ENCODE measurements at regions not wholly inside any gene's neighbourhood (a gene's known extent, or its start where the extent isn't known, plus 50 kb on each side); places are given as distances from the start of the nearest gene placed in this dataset.

- TF ChIP-seq CTCF (IDR thresholded peaks at IDR 0.05; ENCODE audit: low read depth, low read length) (no peak), EZH2phosphoT487 (IDR thresholded peaks at IDR 0.05; ENCODE audit: low read depth) (no peak)
Measured at GRCh38 chr6:11960909-11961779, 51.0 kb upstream of the HIVEP1 start.
